Endothelial cell of umbilical vein (primary cell): ENCODE measurements at regions not wholly inside any gene's neighbourhood (a gene's known extent, or its start where the extent isn't known, plus 50 kb on each side); places are given as distances from the start of the nearest gene placed in this dataset.
A peak's percentile ranks its signal among the peaks of the same experiment; 100 is the strongest.

ENCODE experiments used
- BruUV-seq: library from RNA; stranded (reverse); fragments of 400-500 nt; replicated peaks from 2 replicates; lab custom pipeline; 2021; lab: Mats Ljungman, UMichigan
- CTCF ChIA-PET: fragments of 300-600, 350-600 bp; sonication (Branson Sonifier 250); formaldehyde crosslinking; loops from one replicate; lab custom pipeline; 2021; ENCODE audit warnings: antibody characterized with exemption, inconsistent platforms; lab: Charles Lee
- POLR2A ChIA-PET: fragments of 300-600, 350-600 bp; sonication (Branson Sonifier 250); formaldehyde crosslinking; loops from one replicate; lab custom pipeline; 2021; ENCODE audit warnings: antibody characterized with exemption, inconsistent platforms; lab: Charles Lee
- DNase-seq: peaks from one replicate; pipeline ENCODE4 v3.0.0-alpha.2; 2011; ENCODE audit warnings: low read depth, low spot score
- FAIRE-seq: peaks from 2 replicates; lab custom pipeline; 2011; peaks lifted over from hg19 to GRCh38; lab: Jason Lieb, UNC
- H2AFZ ChIP-seq: 2 replicates; pipeline ENCODE4 v1.6.0; 2012; ENCODE audit warnings: low read depth, low read length, control low read depth, inconsistent platforms
- H3K27ac ChIP-seq: 2 replicates; pipeline ENCODE4 v1.5.1; 2011; ENCODE audit warnings: low read depth, mild to moderate bottlenecking, control low read depth, low read length, moderate library complexity; ENCODE audit not compliant: insufficient read depth
- H3K27me3 ChIP-seq, 2 experiments: 2 replicates each; pipeline versions ENCODE4 v1.6.0 to v1.6.1; 2011; ENCODE audit warnings: low read length in 2 of 2, mixed read lengths in 1 of 2; ENCODE audit not compliant: control insufficient read depth in 2 of 2, insufficient read depth in 2 of 2
- H3K36me3 ChIP-seq, 2 experiments: 2 replicates in 1 of 2; 3 replicates in 1 of 2; pipeline ENCODE4 v1.5.1; 2011; ENCODE audit warnings: low read length in 2 of 2, mild to moderate bottlenecking in 1 of 2, moderate library complexity in 1 of 2; ENCODE audit not compliant: control insufficient read depth in 2 of 2, insufficient read depth in 2 of 2; ENCODE audit errors: extremely low read depth in 1 of 2
- H3K4me1 ChIP-seq: 3 replicates; pipeline ENCODE4 v1.5.1; 2011; ENCODE audit warnings: mild to moderate bottlenecking, low read length; ENCODE audit not compliant: control insufficient read depth, insufficient read depth; ENCODE audit errors: extremely low read depth
- H3K4me2 ChIP-seq: 2 replicates; pipeline ENCODE4 v1.6.1; 2011; ENCODE audit warnings: low read length, control low read depth, mixed read lengths; ENCODE audit not compliant: insufficient read depth
- H3K4me3 ChIP-seq, 3 experiments: fragments of 200-600 bp in 1 of 3; sonication (generic), shearing (Covaris generic) in 1 of 3; replicated peaks in 1 of 3; 2 replicates each; pipeline ENCODE4 v1.5.1; 2011 to 2016; ENCODE audit warnings: control low read depth in 3 of 3, low read length in 3 of 3, mild to moderate bottlenecking in 2 of 3, inconsistent platforms in 1 of 3, low read depth in 1 of 3, moderate library complexity in 1 of 3; ENCODE audit not compliant: insufficient read depth in 1 of 3
- H3K79me2 ChIP-seq: 2 replicates; pipeline ENCODE4 v1.6.0; 2012; ENCODE audit warnings: low read length, inconsistent platforms; ENCODE audit not compliant: control insufficient read depth, insufficient read depth
- H3K9ac ChIP-seq: replicated peaks from 2 replicates; pipeline ENCODE3; 2011; ENCODE audit warnings: low read length, control low read depth; ENCODE audit not compliant: insufficient read depth; ENCODE audit errors: extremely low read depth
- H3K9me1 ChIP-seq: replicated peaks from 3 replicates; pipeline ENCODE4 v1.6.0; 2011; ENCODE audit warnings: mild to moderate bottlenecking, low read length; ENCODE audit not compliant: control insufficient read depth, insufficient read depth; ENCODE audit errors: extremely low read depth
- H3K9me3 ChIP-seq: replicated peaks from 2 replicates; pipeline ENCODE4 v1.5.1; 2012; ENCODE audit warnings: low read length, inconsistent platforms; ENCODE audit not compliant: control insufficient read depth, insufficient read depth
- H4K20me1 ChIP-seq: replicated peaks from 2 replicates; pipeline ENCODE3; 2011; ENCODE audit warnings: mild to moderate bottlenecking, low read length; ENCODE audit not compliant: control insufficient read depth, insufficient read depth; ENCODE audit errors: extremely low read depth
- EZH2 ChIP-seq: IDR thresholded peaks from 2 replicates; pipeline ENCODE4 v1.6.1; 2012; ENCODE audit warnings: borderline replicate concordance, low read depth, mild to moderate bottlenecking, moderate library complexity, low read length, inconsistent platforms; ENCODE audit not compliant: severe bottlenecking
- FOS ChIP-seq: IDR thresholded peaks from 2 replicates; pipeline ENCODE4 v1.6.1; 2011; ENCODE audit warnings: mild to moderate bottlenecking, low read length, moderate library complexity, borderline replicate concordance; ENCODE audit not compliant: insufficient read depth
- GATA2 ChIP-seq: IDR thresholded peaks from 2 replicates; pipeline ENCODE4 v1.7.0; 2011; ENCODE audit warnings: low read depth, mild to moderate bottlenecking, moderate library complexity, mixed read lengths, low read length; ENCODE audit not compliant: insufficient read length, insufficient read depth
- JUN ChIP-seq: IDR thresholded peaks from 2 replicates; pipeline ENCODE4 v1.6.1; 2011; ENCODE audit warnings: borderline replicate concordance, low read depth; ENCODE audit not compliant: insufficient read length, insufficient read depth
- MYC ChIP-seq: IDR thresholded peaks from one replicate; pipeline ENCODE4 v1.6.1; 2011; ENCODE audit warnings: mild to moderate bottlenecking, low read depth, low read length
- POLR2A ChIP-seq: IDR thresholded peaks from 2 replicates; pipeline ENCODE4 v1.6.1; 2012; ENCODE audit warnings: low read depth, mild to moderate bottlenecking, control low read depth, low read length
- POLR2AphosphoS5 ChIP-seq: IDR thresholded peaks from 2 replicates; pipeline ENCODE4 v1.6.1; 2012; ENCODE audit warnings: low read depth, mild to moderate bottlenecking, control low read depth, low read length, moderate library complexity; ENCODE audit not compliant: insufficient read depth
- dilution Hi-C: fragments of 300-500 bp; cut with MboI; formaldehyde crosslinking; loops from one replicate; pipeline ENCODE4 v1.15.0; 2019; ENCODE audit warnings: low sequenced_read_pairs; ENCODE audit not compliant: extremely low pct_ligation_motif_present
- intact Hi-C: fragments of 100-400 bp; cut with micrococcal nuclease; formaldehyde crosslinking; loops from one replicate; pipeline ENCODE4 v1.10.0; 2022
- TF ChIP-seq, protein P1 (sequence below), 2 donors: IDR thresholded peaks; 1 replicate in 1 of 2; 2 replicates in 1 of 2; pipeline ENCODE4 v1.5.1; 2011; ENCODE audit warnings: low read length in 2 of 2, mild to moderate bottlenecking in 2 of 2, moderate library complexity in 2 of 2, control low read depth in 1 of 2, inconsistent platforms in 1 of 2, low read depth in 1 of 2; ENCODE audit not compliant: insufficient read depth in 1 of 2; ENCODE audit errors: extremely low read depth in 1 of 2
- TF ChIP-seq, protein P2 (sequence below): IDR thresholded peaks from 2 replicates; pipeline ENCODE4 v1.6.1; 2011; ENCODE audit not compliant: insufficient read depth, insufficient read length

DNA sequence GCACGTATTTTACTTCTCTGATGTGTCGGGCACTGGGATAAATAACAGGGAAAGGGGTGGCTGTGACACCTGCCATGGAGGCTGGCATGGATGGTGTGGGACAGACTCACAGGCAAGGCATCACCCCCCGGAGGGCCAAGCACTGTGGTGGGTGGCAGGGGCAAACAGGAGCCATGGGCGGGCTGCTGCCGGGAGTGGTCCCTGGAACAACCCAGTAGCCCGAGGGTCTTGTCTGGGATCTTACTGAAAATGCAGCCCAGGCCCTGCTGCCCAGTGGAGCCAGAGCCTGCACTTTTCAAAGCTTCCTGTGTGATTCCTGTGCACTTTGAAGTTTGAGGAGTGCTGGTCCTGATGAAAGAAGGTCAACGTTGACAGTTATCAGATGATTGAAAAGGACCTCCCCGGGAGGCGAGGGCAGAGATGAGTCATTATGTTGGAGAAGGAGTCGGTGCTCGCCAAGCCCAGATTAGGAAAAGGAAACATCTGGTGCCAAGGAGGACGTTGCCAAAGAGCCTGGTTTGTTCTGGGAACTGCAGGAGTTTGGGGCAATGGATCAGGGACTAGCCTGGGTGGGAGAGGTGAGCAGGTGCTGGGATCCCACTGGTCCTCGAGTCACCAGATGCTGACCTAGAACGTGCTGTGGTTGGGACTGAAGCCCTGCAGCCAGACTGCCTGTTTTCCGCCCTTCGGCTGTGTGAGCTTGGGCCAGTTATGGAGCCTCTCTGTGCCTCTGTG lies 130.0 kb upstream of the GGTLC1 start:
- H3K4me3 ChIP-seq, result no peak overlapping the region
- H3K9me1 ChIP-seq, result no peaks in the 10 kb centered on the region
- peak; percentile 90 for DNase-seq
- H2AFZ ChIP-seq, result no peak overlapping the region
- no peaks in the 10 kb centered on the region for H3K36me3 ChIP-seq
- no peaks in the 10 kb centered on the region for H4K20me1 ChIP-seq
- no peak overlapping the region for H3K9ac ChIP-seq
- ChIA-PET POLR2A (no interaction called here), CTCF (interaction anchor here (1.3 to 3.1 kb wide), 5 partner anchors 12 to 44 kb away, joined by 4 to 26 read pairs (median 16); no protein-coding TSS in a partner anchor)
- H3K27me3 ChIP-seq, result no peaks in the 10 kb centered on the region
- FAIRE-seq, result peak; percentile 97
- H3K9me3 ChIP-seq, result no peaks in the 10 kb centered on the region
- TF ChIP-seq MYC (no peak), POLR2A (no peak), POLR2AphosphoS5 (peak; percentile 76), EZH2 (no peak), FOS (peak; percentile 90), JUN (peak; percentile 84), GATA2 (peak; percentile 88)
- TF ChIP-seq, protein P1, sequence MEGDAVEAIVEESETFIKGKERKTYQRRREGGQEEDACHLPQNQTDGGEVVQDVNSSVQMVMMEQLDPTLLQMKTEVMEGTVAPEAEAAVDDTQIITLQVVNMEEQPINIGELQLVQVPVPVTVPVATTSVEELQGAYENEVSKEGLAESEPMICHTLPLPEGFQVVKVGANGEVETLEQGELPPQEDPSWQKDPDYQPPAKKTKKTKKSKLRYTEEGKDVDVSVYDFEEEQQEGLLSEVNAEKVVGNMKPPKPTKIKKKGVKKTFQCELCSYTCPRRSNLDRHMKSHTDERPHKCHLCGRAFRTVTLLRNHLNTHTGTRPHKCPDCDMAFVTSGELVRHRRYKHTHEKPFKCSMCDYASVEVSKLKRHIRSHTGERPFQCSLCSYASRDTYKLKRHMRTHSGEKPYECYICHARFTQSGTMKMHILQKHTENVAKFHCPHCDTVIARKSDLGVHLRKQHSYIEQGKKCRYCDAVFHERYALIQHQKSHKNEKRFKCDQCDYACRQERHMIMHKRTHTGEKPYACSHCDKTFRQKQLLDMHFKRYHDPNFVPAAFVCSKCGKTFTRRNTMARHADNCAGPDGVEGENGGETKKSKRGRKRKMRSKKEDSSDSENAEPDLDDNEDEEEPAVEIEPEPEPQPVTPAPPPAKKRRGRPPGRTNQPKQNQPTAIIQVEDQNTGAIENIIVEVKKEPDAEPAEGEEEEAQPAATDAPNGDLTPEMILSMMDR (IDR thresholded peaks at IDR 0.05; ENCODE audit: extremely low read depth in 1 of 2, insufficient read depth in 1 of 2, low read depth in 1 of 2, low read length in 2 of 2), result no peak
- TF ChIP-seq, protein P2, sequence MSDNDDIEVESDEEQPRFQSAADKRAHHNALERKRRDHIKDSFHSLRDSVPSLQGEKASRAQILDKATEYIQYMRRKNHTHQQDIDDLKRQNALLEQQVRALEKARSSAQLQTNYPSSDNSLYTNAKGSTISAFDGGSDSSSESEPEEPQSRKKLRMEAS, result no peak
- dilution Hi-C loops (no loop called here), intact Hi-C loops (loop anchor here (1.0 to 5.0 kb wide), 3 partner anchors 12 to 44 kb away; no protein-coding TSS in a partner anchor)
- BruUV-seq, result no TSS peak
- H3K27ac ChIP-seq, result peak overlapping the region; percentile 27
- H3K4me2 ChIP-seq, result no peak overlapping the region
- peaks cover 41% of the 10 kb centered on the region for H3K4me1 ChIP-seq
- H3K79me2 ChIP-seq, result no peaks in the 10 kb centered on the region
